Gastrocnemius medialis (tissue), 4 donors: ENCODE measurements at regions not wholly inside any gene's neighbourhood (a gene's known extent, or its start where the extent isn't known, plus 50 kb on each side); places are given as distances from the start of the nearest gene placed in this dataset.

Experiments used
- POLR2A ChIP-seq, 2 donors: fragments of 450-650 bp; IDR thresholded peaks; one replicate each; pipeline ENCODE4 v1.6.1; 2017; ENCODE audit warnings: antibody characterized with exemption in 2 of 2, mild to moderate bottlenecking in 2 of 2, moderate library complexity in 2 of 2
- TF ChIP-seq, protein P1 (sequence below), 5 experiments: fragments of 450-650 bp in 3 of 5; fragments of 200-600 bp in 2 of 5; sonication (generic) in 2 of 5; IDR thresholded peaks in 4 of 5; conservative IDR thresholded peaks in 1 of 5; 1 replicate in 4 of 5; 2 replicates in 1 of 5; pipeline ENCODE4 v1.5.1; 2016 to 2019; ENCODE audit warnings: antibody characterized with exemption in 5 of 5, mild to moderate bottlenecking in 3 of 5, moderate library complexity in 3 of 5

DNA sequence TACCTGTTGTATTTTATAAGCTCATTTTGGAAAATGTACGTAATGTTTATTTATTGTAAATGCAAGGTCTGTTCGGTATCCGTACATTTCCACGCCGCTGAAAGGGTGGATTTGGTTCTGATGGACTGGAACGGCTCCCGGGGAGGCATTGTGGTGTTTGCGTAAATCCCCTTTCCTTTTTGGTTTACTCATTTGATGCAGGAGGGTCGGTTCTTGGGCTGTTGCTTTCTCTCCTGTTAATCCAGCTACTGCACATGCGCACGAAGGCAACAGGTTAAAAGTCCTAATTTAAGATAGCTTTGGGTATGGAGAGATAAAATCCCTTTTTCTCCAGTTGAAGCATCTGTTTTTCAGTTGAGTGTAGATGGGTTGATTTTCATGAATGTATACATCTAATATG is 224.4 kb downstream of the TM9SF2 start:
- TF ChIP-seq, protein P1, sequence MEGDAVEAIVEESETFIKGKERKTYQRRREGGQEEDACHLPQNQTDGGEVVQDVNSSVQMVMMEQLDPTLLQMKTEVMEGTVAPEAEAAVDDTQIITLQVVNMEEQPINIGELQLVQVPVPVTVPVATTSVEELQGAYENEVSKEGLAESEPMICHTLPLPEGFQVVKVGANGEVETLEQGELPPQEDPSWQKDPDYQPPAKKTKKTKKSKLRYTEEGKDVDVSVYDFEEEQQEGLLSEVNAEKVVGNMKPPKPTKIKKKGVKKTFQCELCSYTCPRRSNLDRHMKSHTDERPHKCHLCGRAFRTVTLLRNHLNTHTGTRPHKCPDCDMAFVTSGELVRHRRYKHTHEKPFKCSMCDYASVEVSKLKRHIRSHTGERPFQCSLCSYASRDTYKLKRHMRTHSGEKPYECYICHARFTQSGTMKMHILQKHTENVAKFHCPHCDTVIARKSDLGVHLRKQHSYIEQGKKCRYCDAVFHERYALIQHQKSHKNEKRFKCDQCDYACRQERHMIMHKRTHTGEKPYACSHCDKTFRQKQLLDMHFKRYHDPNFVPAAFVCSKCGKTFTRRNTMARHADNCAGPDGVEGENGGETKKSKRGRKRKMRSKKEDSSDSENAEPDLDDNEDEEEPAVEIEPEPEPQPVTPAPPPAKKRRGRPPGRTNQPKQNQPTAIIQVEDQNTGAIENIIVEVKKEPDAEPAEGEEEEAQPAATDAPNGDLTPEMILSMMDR (IDR thresholded peaks at IDR 0.05 in 4 of 5, conservative IDR thresholded peaks at IDR 0.05 in 1 of 5): no peak
- no peak for TF ChIP-seq POLR2A (IDR thresholded peaks at IDR 0.05)
